ENCODE measurements at regions not wholly inside any gene's neighbourhood (a gene's known extent, or its start where the extent isn't known, plus 50 kb on each side); places are given as distances from the start of the nearest gene placed in this dataset.

DNA sequence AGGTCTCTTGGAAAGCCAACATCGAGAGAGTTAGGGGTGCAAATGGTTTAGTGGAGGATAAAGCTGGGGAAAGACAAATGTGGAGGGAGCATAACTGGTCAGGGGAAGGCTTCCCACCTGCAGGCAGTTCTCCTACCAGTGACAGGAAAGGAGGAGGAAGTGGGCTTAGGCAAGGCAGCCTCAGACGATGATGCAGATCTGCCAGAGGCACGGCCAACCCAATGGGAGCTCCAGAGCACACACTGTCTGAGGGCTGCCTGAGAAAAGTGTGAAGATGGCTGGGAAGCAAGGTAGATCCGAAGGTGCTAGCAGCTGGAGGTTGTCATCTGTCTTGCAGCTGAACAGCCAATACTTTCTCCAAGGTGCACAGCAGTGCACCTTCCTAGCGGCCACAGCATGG, 178.8 kb downstream of the C7orf25 start:
- Histone ChIP-seq H3K18ac (ENCODE audit: insufficient read length, low read depth, low read length) (no peak overlapping the region), H3K4me1 (ENCODE audit: insufficient read depth, low read length) (no peaks in the 10 kb centered on the region), H2BK12ac (ENCODE audit: insufficient read length, low read depth, low read length) (no peak overlapping the region), H3K27me3 (ENCODE audit: insufficient read depth, low read length) (no peaks in the 10 kb centered on the region), H3K4me2 (ENCODE audit: insufficient read depth, insufficient read length, low read length) (no peak overlapping the region), H2BK5ac (ENCODE audit: insufficient read length, low read length) (no peak overlapping the region), H3K79me2 (ENCODE audit: insufficient read depth, low read length) (no peaks in the 10 kb centered on the region), H4K91ac (ENCODE audit: insufficient read length, low read depth, low read length) (no peak overlapping the region), H2BK15ac (ENCODE audit: low read depth, low read length) (no peak overlapping the region), H3K23me2 (ENCODE audit: insufficient read length, low read depth, low read length, poor library complexity, severe bottlenecking) (no peaks in the 10 kb centered on the region), H2AFZ (ENCODE audit: low read length) (no peak overlapping the region), H3K79me1 (ENCODE audit: insufficient read depth, low read depth, low read length, poor library complexity, severe bottlenecking) (no peaks in the 10 kb centered on the region), H3K9ac (ENCODE audit: extremely low read depth, insufficient read length, low read length) (no peak overlapping the region), H2AK5ac (ENCODE audit: insufficient read length, low read length) (no peak overlapping the region), H3K9me3 (ENCODE audit: control insufficient read depth, low read depth, low read length) (no peaks in the 10 kb centered on the region), H2BK20ac (ENCODE audit: low read depth, low read length, poor library complexity, severe bottlenecking) (no peak overlapping the region), H3K4ac (ENCODE audit: low read depth, low read length) (no peak overlapping the region), H3K27ac (ENCODE audit: insufficient read length, low read depth, low read length) (no peak overlapping the region), H4K8ac (replicated peaks; ENCODE audit: insufficient read length, low read depth, low read length) (no peak overlapping the region), H3T11ph (ENCODE audit: low read length) (no peak overlapping the region), H3K14ac (ENCODE audit: insufficient read depth, low read length) (no peak overlapping the region), H4K20me1 (ENCODE audit: control insufficient read depth, insufficient read depth, insufficient read length) (no peaks in the 10 kb centered on the region), H3K23ac (ENCODE audit: insufficient read length, low read depth, low read length) (no peak overlapping the region), H3K56ac (ENCODE audit: insufficient read length, low read depth, low read length) (no peak overlapping the region), H2BK120ac (ENCODE audit: low read depth, low read length, poor library complexity, severe bottlenecking) (no peak overlapping the region), H4K5ac (ENCODE audit: insufficient read length, low read depth, low read length) (no peak overlapping the region)
- no peak for DNase-seq
- TF ChIP-seq, protein P1, sequence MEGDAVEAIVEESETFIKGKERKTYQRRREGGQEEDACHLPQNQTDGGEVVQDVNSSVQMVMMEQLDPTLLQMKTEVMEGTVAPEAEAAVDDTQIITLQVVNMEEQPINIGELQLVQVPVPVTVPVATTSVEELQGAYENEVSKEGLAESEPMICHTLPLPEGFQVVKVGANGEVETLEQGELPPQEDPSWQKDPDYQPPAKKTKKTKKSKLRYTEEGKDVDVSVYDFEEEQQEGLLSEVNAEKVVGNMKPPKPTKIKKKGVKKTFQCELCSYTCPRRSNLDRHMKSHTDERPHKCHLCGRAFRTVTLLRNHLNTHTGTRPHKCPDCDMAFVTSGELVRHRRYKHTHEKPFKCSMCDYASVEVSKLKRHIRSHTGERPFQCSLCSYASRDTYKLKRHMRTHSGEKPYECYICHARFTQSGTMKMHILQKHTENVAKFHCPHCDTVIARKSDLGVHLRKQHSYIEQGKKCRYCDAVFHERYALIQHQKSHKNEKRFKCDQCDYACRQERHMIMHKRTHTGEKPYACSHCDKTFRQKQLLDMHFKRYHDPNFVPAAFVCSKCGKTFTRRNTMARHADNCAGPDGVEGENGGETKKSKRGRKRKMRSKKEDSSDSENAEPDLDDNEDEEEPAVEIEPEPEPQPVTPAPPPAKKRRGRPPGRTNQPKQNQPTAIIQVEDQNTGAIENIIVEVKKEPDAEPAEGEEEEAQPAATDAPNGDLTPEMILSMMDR (conservative IDR thresholded peaks at IDR 0.05), result no peak
- Mint-ChIP-seq H3K4me1 (no peaks in the 10 kb centered on the region), H3K4me3 (no peak overlapping the region), H3K9me3 (no peaks in the 10 kb centered on the region; a peak in 2 of 5 replicates), H3K27ac (no peak overlapping the region), H3K27me3 (ENCODE audit: low read depth) (peaks cover 1% of the 10 kb centered on the region), H3K36me3 (ENCODE audit: insufficient read depth in 1 of 3, low read depth in 3 of 3) (peaks cover 0 to 2% (median 0%) of the 10 kb centered on the region in 3 experiments; a peak in 2 of 7 replicates)
- no CpG with 5 or more reads among the region's 5 CpGs for WGBS (ENCODE audit: extremely low coverage, insufficient read length, low lambda C conversion rate)
